Neural crest cell (in vitro differentiated cells): ENCODE measurements at regions not wholly inside any gene's neighbourhood (a gene's known extent, or its start where the extent isn't known, plus 50 kb on each side); places are given as distances from the start of the nearest gene placed in this dataset.

Experiments
- DNase-seq: peaks from one replicate; pipeline ENCODE4 v3.0.0; 2021; ENCODE audit warnings: low read depth, mixed read lengths, low spot score
- H3K27ac Mint-ChIP-seq: one replicate; pipeline ENCODE4 v1.8.0; 2021; ENCODE audit warnings: mild to moderate bottlenecking, mixed read lengths; ENCODE audit not compliant: unreplicated experiment
- H3K27me3 Mint-ChIP-seq: 2 replicates; pipeline ENCODE4 v1.8.0; 2021; ENCODE audit warnings: low read depth, mild to moderate bottlenecking, mixed read lengths
- H3K36me3 Mint-ChIP-seq: 2 replicates; pipeline ENCODE4 v1.8.0; 2021; ENCODE audit warnings: low read depth, mild to moderate bottlenecking, mixed read lengths
- H3K4me1 Mint-ChIP-seq: 2 replicates; pipeline ENCODE4 v1.8.0; 2021; ENCODE audit warnings: mixed read lengths
- H3K4me3 Mint-ChIP-seq: one replicate; pipeline ENCODE4 v1.8.0; 2021; ENCODE audit warnings: mild to moderate bottlenecking, mixed read lengths
- H3K9me3 Mint-ChIP-seq: 2 replicates; pipeline ENCODE4 v1.8.0; 2021; ENCODE audit warnings: mixed read lengths
- CTCF ChIP-seq: fragments of 200-600 bp; sonication (generic); conservative IDR thresholded peaks from 2 replicates; pipeline ENCODE4 v1.5.0; 2021; ENCODE audit warnings: antibody characterized with exemption, mild to moderate bottlenecking

DNA sequence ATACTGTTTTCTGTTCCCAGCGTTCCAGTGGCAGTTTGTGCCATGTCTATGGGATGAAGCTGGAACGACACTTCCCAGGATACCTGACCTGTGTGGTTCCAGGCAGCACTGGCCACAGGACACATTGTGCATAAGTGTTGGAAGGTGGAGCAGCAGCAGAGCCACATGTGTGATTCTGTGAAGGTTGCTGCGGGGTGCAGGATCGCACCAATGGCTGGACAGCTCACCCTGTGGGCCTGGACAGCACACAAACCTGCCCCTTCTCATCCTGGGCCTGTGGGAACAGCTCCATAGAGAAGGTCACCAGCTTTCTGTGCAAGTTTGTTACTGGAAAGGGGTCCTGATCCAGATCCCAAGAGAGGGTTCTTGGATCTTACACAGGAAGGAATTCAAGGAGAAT, 252.2 kb upstream of the RAB6C start:
- Mint-ChIP-seq H3K27me3 (no peaks in the 10 kb centered on the region), H3K4me3 (no peak overlapping the region), H3K27ac (no peak overlapping the region), H3K9me3 (no peaks in the 10 kb centered on the region), H3K4me1 (peaks cover 5% of the 10 kb centered on the region), H3K36me3 (no peaks in the 10 kb centered on the region)
- no peak for DNase-seq
- no peak for TF ChIP-seq CTCF

DNA sequence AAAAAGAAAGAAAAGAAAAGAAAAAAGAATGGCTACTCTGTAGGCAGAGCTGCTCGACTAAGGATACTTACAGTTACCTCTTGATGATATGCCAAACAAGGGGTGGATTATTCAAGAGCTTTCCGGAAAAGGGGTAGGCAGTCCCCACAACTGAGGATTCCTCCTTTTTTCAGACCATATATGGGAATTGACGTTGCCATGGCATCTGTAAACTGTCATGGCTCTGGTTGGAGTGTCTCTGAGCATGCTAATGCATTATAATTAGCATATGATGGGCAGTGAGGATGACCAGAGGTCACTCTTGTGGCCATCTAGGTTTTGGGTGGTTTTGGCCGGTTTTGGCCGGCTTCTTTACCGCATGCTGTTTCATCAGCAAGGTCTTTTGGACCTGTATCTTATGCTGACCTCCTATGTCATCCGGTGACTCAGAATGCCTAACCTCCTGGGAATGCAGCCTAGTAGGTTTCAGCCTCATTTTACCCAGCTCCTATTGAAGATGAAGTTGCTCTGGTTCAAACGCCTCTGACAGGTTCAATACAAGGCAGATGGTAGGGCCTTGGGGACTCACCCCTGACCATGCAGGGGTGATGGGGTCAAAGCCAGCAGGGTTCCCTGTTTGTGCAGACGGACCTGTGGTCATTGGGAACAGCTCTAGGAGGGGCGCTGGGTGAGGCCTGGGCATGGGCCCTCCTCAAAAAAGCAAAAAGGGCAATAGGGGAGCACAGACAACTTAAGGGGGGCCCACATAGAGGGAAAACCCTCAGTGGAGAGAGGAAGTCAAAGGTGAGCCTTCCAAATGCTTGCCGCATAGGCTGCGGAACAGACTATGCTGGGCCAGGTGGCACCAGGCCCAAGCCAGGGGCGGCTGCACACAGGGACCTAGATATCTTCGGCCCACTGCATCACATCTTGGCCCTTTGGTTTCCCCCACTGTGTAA, 251.2 kb upstream of the RAB6C start:
- Mint-ChIP-seq H3K4me1 (peaks cover 5% of the 10 kb centered on the region), H3K27me3 (no peaks in the 10 kb centered on the region), H3K4me3 (no peak overlapping the region), H3K27ac (no peak overlapping the region), H3K9me3 (no peaks in the 10 kb centered on the region), H3K36me3 (no peaks in the 10 kb centered on the region)
- no peak for TF ChIP-seq CTCF
- no peak for DNase-seq

GRCh38 chr2:129729011-129729410, 250.5 kb upstream of the RAB6C start:
- H3K9me3 Mint-ChIP-seq: no peaks in the 10 kb centered on the region
- H3K4me1 Mint-ChIP-seq: peaks cover 5% of the 10 kb centered on the region
- no peak for DNase-seq
- H3K4me3 Mint-ChIP-seq: no peak overlapping the region
- H3K36me3 Mint-ChIP-seq: no peaks in the 10 kb centered on the region
- no peaks in the 10 kb centered on the region for H3K27me3 Mint-ChIP-seq
- H3K27ac Mint-ChIP-seq: peak overlapping the region; percentile 72
- no peak for TF ChIP-seq CTCF

GRCh38 chr2:129729646-129730045, 249.8 kb upstream of the RAB6C start:
- Mint-ChIP-seq H3K27ac (no peak overlapping the region), H3K4me1 (peaks cover 5% of the 10 kb centered on the region), H3K4me3 (no peak overlapping the region), H3K9me3 (no peaks in the 10 kb centered on the region), H3K36me3 (no peaks in the 10 kb centered on the region), H3K27me3 (no peaks in the 10 kb centered on the region)
- no peak for DNase-seq
- no peak for TF ChIP-seq CTCF

DNA sequence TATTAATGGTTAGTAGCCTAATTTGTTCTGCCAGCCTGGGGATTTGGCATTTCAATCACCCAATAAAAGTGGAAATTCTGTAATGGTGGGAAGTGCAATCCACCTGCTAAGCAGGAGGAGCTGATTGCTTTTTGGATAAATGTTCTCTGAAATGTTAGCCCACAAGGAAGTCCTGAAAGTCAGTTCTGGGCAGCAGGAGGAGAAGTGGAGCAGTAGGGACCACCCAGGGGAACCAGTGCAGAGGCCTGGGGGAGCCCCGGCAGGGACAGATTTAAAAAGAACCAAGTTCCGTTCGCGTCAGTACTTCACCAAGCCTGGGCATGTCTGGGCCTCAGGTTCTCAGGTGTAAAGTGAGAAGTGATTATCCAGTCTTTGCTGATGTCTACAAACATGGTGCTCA, 248.5 kb upstream of the RAB6C start:
- Mint-ChIP-seq H3K9me3 (no peaks in the 10 kb centered on the region), H3K4me3 (no peak overlapping the region), H3K4me1 (peaks cover 5% of the 10 kb centered on the region), H3K27ac (no peak overlapping the region), H3K36me3 (no peaks in the 10 kb centered on the region), H3K27me3 (no peaks in the 10 kb centered on the region)
- no peak for DNase-seq
- no peak for TF ChIP-seq CTCF
